Left kidney (tissue), 1 donor: ENCODE measurements at regions not wholly inside any gene's neighbourhood (a gene's known extent, or its start where the extent isn't known, plus 50 kb on each side); places are given as distances from the start of the nearest gene placed in this dataset.

Source experiments
- DNase-seq: peaks from one replicate; pipeline ENCODE4 v3.0.0-alpha.2; 2013

GRCh38 chr14:32004300-32004699, 72.8 kb upstream of the ARHGAP5 start:
- no peak for DNase-seq

- no peak for DNase-seq
These were observed 71.5 kb upstream of the ARHGAP5 start for GRCh38 chr14:32005628-32006027.

DNA sequence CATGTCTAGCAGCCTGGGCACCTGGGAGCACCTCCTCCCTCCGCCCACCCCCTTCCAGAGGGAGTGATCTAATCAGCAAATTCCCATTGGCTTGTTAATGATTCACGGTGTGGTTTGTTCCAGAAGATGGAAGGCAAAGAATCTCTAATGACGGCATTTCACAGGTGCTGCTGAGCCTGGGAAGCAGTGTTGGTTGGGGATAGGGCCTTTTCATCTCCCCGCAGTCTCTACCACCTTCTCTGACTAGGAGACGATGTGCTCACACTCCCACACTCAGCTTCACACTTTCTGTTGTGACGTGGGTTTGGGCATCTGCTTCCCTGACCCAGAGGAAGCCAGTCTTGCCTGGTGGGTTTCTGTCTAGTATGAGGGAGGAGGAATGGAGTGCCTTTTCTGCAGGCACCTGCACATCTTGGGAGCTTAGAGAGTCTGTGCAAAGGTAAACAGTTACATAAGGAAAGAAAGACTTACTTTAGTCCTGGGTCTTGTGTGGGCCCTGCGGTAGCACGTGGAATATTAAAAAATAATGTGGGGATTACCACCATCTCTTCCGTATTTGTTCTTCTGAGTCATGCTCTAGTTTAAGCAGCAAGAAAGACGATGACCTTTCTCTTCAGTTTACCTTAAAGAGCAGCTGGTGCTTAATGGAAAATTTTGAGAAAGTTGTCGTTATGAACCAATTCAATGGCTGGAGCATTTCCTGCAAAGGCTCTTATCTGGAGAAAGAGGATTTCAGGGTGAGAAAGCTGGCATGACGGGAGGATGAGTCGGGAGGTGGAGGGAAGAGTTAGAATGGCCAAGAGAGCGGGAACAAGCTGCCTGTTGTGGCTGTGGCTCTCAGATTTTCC, 70.6 kb upstream of the ARHGAP5 start:
- DNase-seq, result no peak

GRCh38 chr14:32007755-32008362, 69.2 kb upstream of the ARHGAP5 start:
- no peak for DNase-seq

DNA sequence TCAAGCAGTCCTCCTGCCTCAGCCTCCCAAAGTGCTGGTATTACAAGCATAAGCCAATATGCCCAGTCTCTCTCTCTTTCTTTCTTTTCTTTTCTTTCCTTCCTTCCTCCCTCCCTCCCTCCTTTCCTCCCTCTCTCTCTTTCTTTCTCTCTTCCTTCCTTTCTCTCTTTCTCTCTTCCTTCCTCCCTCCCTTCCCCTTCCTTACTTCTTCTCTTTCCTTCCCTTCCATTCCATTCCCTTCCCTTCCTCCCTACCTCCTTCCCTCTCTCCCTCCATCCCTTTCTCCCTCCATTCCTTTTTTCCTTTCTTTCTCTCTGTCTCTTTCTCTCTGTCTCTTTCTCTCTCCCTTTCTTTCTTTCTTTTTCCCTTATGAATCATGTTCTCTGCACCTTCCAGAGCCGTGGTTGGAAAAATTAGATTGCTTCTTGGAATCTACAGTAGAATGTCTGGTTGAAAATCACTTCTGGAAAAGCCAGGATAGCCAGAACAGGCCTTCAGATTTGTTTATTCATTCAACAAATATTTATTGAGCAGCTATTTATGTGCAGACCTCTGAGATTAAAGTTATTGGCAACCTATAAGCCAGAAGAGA, 68.4 kb upstream of the ARHGAP5 start:
- DNase-seq, result no peak

DNA sequence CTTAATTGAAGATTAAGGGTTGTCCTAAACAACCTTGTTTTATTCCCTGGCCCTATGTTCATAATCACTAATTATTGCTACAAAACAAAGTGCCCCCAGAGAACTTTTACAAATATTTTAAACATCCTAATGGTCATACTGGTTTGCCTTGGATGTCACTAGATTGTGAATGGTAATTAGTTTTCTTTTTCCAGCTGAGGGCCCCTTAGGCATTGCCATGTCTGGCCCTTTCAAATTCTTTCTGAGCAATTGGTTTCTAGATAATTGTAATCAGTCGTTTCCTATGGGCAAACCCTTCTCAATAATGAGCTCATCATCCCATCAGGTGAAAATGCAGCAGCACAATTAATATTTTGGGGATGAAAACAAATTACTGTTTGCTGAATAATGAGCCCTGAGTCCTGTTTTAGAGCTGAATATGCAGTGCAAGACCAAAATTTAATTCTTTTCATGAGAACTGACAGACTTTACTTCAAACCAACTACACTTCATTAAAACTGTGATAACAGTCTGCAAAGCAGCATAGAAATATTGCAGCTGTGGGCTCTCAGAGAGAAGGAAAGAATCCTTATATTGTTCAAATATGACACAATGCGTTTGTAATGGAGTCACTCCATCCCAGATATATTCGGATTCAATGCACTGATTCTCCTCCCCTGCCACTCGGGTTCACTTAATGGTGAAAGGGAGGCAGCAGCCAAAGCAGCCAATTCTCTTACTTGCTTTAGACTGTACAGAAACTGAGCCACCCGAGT, 67.7 kb upstream of the ARHGAP5 start:
- DNase-seq, result no peak

DNA sequence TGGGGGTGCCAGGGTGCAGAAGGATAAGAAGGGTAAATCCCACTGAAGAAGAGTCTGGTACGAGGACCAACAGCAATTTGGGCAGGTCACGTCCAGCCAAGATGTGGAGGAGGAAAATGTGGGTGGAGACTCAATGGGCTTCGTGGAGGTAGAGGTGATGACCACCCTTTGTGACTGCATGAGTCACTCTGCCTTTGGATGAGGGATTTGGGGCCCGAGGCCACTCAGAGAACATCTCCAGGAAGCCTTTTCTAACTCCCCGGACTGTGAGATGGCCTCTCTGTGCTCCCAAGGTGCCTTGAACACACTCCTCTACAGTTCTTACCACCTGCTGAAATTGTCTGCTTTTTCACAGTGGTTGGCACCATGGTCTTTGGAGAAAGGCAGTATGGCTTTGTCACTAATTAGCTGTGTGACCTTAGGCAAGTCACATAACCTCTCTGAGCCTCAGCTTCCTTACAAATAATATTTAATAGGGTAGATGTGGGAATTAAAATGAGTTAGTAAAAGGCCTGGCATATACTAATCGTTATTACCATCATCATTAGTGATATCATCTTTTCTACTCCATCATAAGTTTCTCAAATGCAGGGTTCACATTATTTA, 67.0 kb upstream of the ARHGAP5 start:
- DNase-seq, result no peak

- DNase-seq, result no peak
These were observed 66.4 kb upstream of the ARHGAP5 start for GRCh38 chr14:32010604-32011125.

- no peak for DNase-seq
These were observed 65.9 kb upstream of the ARHGAP5 start for GRCh38 chr14:32011225-32011624.

- DNase-seq, result no peak
These were observed 65.0 kb upstream of the ARHGAP5 start for GRCh38 chr14:32012062-32012461.

DNA sequence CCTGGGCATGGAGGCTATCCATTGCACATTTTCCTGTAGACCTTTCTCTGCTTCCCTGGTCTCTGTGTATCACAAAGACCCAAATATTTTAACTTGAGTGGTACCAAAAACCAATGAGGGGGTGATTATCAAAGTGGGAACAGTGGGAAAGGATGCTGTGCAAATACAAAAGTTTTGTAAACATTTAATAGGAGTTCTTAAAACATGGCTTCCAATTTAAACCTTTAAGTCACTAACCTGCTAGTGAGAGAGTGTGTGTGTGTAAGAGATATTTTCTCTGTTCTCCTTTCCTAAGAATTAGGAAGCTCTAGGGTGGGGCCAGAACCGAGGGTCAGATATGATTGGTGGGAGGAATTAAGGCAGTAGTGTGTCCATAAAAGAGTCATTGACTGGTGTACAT, 64.5 kb upstream of the ARHGAP5 start:
- DNase-seq, result no peak

- DNase-seq, result no peak
These were observed 64.0 kb upstream of the ARHGAP5 start for GRCh38 chr14:32013083-32013482.

GRCh38 chr14:32014057-32014456, 63.0 kb upstream of the ARHGAP5 start:
- DNase-seq, result no peak

- no peak for DNase-seq
These were observed 62.6 kb upstream of the ARHGAP5 start for GRCh38 chr14:32014498-32014897.

- DNase-seq, result no peak
These were observed 61.9 kb upstream of the ARHGAP5 start for GRCh38 chr14:32015166-32015565.

DNA sequence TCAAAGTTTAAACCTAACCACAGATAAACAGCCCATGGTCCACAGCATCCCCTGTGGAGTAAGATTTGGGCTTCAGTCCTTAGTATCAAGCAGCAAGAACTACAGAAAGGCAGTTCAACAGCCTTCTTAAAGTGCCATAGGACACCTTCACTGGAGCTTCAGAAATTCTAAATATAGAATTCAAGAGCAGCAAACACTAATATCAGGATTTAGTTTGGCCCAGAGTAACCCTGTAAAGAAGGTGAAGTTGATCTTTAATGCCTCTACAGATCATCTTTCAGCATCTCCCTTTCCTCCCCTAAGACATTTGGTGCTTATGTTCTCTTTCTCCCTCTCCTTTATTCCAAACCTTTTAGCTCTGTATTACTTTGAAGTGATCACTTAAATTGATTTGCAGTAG, 59.5 kb upstream of the ARHGAP5 start:
- DNase-seq, result no peak

GRCh38 chr14:32018391-32019092, 58.6 kb upstream of the ARHGAP5 start:
- no peak for DNase-seq

DNA sequence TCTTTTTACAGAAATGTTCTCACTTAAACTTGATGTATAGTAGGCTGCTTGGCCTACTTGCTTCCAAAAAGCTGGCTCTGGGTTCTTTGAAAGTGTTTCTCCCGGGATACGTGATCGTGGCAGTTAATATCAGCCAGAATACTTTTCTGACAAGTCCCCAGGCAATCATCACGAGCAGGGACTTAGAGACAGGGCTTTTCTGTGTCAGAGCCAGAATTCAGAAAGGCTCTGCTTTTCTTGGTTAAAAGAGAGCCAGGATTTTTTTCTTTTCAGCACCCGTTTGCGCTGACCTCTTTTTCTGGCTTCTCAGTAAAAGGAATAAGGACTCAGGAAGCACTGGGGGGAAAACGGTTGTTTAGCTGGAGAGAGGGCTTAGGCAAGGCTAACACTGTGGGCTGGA, 57.8 kb upstream of the ARHGAP5 start:
- DNase-seq, result no peak

DNA sequence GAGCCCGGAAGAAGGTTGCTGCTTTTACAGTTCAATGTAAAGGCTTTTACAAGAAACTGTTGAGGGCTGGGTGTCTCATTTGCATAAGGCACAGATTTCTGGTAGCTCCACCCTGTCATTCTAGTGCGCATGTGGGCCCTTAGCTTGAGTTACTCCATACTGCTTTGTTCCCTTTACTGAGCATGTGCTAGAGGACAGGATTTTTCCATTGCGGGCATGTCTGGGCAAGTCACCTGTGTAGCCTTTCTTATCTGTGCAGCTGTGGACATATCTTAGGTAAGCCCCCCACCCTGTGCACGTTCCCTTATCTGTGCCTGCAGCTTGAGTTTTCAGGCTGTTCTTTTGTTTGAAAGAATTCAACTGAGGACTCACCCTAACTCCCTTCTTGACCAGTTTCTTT, 56.2 kb upstream of the ARHGAP5 start:
- no peak for DNase-seq

- no peak for DNase-seq
These were observed 55.8 kb upstream of the ARHGAP5 start for GRCh38 chr14:32021341-32021740.

DNA sequence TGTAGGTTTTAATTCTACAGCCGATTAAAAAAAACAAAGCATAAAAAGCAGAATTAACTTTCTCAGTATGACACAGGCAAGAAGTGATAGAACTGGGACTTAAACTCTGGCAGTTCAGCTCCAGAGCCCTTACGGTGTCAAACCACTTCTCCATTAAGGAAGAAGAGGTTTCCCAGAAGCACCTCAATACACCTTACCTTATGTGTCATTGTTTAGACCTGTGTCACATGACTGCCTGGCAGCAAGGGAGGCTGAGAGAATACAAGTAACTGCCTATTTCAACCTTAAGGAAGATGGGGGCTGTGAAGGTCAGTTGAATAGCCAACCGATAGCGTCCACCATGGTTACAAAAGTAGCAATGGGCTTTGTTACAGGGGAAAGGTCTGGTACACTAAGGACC, 54.6 kb upstream of the ARHGAP5 start:
- DNase-seq, result no peak
